A549 (cell line): ENCODE measurements at regions not wholly inside any gene's neighbourhood (a gene's known extent, or its start where the extent isn't known, plus 50 kb on each side); places are given as distances from the start of the nearest gene placed in this dataset.

Experiments
- ATAC-seq, 2 experiments: fragments of 200-7000 bp in 1 of 2; fragments of >200 bp in 1 of 2; cut with Nextera tagmentation in 1 of 2; cut with Tn5 transposase in 1 of 2; 3 replicates each; pipeline versions ENCODE4 v1.8.0 to v1.9.1; 2018 to 2020; ENCODE audit warnings: mild to moderate bottlenecking in 1 of 2, moderate library complexity in 1 of 2
- CTCF ChIA-PET: fragments of 300-600 bp; sonication (Branson Sonifier 250); formaldehyde crosslinking; extraction: SDS; loops from one replicate; lab custom pipeline; 2021; ENCODE audit warnings: antibody characterized with exemption, inconsistent platforms; lab: Yijun Ruan, JAX
- POLR2A ChIA-PET: fragments of 350-600 bp; formaldehyde crosslinking; extraction: SDS; loops from one replicate; lab custom pipeline; 2021; ENCODE audit warnings: antibody characterized with exemption, inconsistent platforms; lab: Yijun Ruan, JAX
- DNase-seq, 2 experiments: peaks; one replicate each; pipeline versions ENCODE4 v3.0.0 to v3.0.0-alpha.2; 2011 to 2016; ENCODE audit warnings: low read depth in 1 of 2, low spot score in 1 of 2
- FAIRE-seq: peaks from 2 replicates; lab custom pipeline; 2011; peaks lifted over from hg19 to GRCh38; lab: Jason Lieb, UNC
- H3K27ac ChIP-seq, 2 experiments: fragments of >200 bp; sonication (Bioruptor Twin); formaldehyde crosslinking; 3 replicates each; pipeline ENCODE4 v1.5.1; 2016 to 2017
- H3K4me1 ChIP-seq: fragments of >200 bp; sonication (Bioruptor Twin); formaldehyde crosslinking; 3 replicates; pipeline ENCODE4 v1.6.1; 2016
- H3K4me2 ChIP-seq: fragments of >200 bp; sonication (Bioruptor Twin); formaldehyde crosslinking; 3 replicates; pipeline ENCODE4 v1.6.1; 2016
- H3K4me3 ChIP-seq: fragments of >200 bp; sonication (Bioruptor Twin); formaldehyde crosslinking; 3 replicates; pipeline ENCODE4 v1.5.1; 2016
- H3K9me3 ChIP-seq: fragments of >200 bp; sonication (Bioruptor Twin); formaldehyde crosslinking; 3 replicates; pipeline ENCODE4 v1.6.1; 2016
- ATOH8 ChIP-seq: fragments of 250-450 bp; sonication (Bioruptor Pico); IDR thresholded peaks from 2 replicates; pipeline ENCODE4 v1.5.0; 2020; ENCODE audit warnings: low read depth, mild to moderate bottlenecking, moderate library complexity
- BCL3 ChIP-seq: fragments of >200 bp; sonication (Bioruptor Twin); formaldehyde crosslinking; IDR thresholded peaks from 3 replicates; pipeline ENCODE4 v1.6.1; 2016
- BHLHE40 ChIP-seq: IDR thresholded peaks from 2 replicates; pipeline ENCODE4 v1.6.1; 2012; ENCODE audit warnings: low read depth, low read length, inconsistent platforms
- E2F6 ChIP-seq: IDR thresholded peaks from 2 replicates; pipeline ENCODE4 v1.6.1; 2012; ENCODE audit warnings: low read depth, borderline replicate concordance
- ESRRA ChIP-seq: fragments of 150-350 bp; IDR thresholded peaks from 2 replicates; pipeline ENCODE4 v1.6.1; 2014; ENCODE audit warnings: mild to moderate bottlenecking, low read length, borderline replicate concordance
- FOSB ChIP-seq: fragments of 250-450 bp; sonication (Bioruptor Pico); IDR thresholded peaks from 2 replicates; pipeline ENCODE4 v1.5.0; 2020; ENCODE audit warnings: mild to moderate bottlenecking, moderate library complexity
- FOXS1 ChIP-seq: fragments of 250-450 bp; sonication (Bioruptor Pico); IDR thresholded peaks from 2 replicates; pipeline ENCODE4 v1.5.0; 2020; ENCODE audit warnings: mild to moderate bottlenecking, moderate library complexity
- HDAC2 ChIP-seq: fragments of 200-600 bp; sonication (generic); IDR thresholded peaks from 2 replicates; pipeline ENCODE4 v1.6.1; 2016
- HES2 ChIP-seq: fragments of >200 bp; sonication (Bioruptor Twin); formaldehyde crosslinking; IDR thresholded peaks from 2 replicates; pipeline ENCODE4 v1.6.1; 2016
- HMGXB4 ChIP-seq: fragments of 250-450 bp; sonication (Bioruptor Pico); IDR thresholded peaks from 2 replicates; pipeline ENCODE4 v1.5.0; 2021; ENCODE audit warnings: mild to moderate bottlenecking, moderate library complexity, borderline replicate concordance
- HOXA7 ChIP-seq: fragments of 250-450 bp; sonication (Bioruptor Pico); IDR thresholded peaks from 2 replicates; pipeline ENCODE4 v1.5.0; 2020; ENCODE audit warnings: mild to moderate bottlenecking, moderate library complexity
- HOXB13 ChIP-seq: fragments of 250-450 bp; sonication (Bioruptor Pico); IDR thresholded peaks from 2 replicates; pipeline ENCODE4 v1.5.0; 2020; ENCODE audit warnings: low read depth, mild to moderate bottlenecking, moderate library complexity
- KDM1A ChIP-seq: fragments of 200-600 bp; sonication (generic); IDR thresholded peaks from 2 replicates; pipeline ENCODE4 v1.6.1; 2016; ENCODE audit warnings: low read depth, mild to moderate bottlenecking
- MAFK ChIP-seq: fragments of 450-650 bp; IDR thresholded peaks from 2 replicates; pipeline ENCODE4 v1.6.1; 2014; ENCODE audit not compliant: partially characterized antibody
- MYC ChIP-seq: IDR thresholded peaks from 2 replicates; pipeline ENCODE4 v1.6.1; 2012; ENCODE audit warnings: mild to moderate bottlenecking, inconsistent platforms, low read length, improper control_type of control experiment, borderline replicate concordance
- PHF8 ChIP-seq: fragments of 200-600 bp; sonication (generic); IDR thresholded peaks from 2 replicates; pipeline ENCODE4 v1.6.1; 2016; ENCODE audit warnings: low read depth, mild to moderate bottlenecking, antibody characterized with exemption, moderate library complexity, borderline replicate concordance
- POLR2A ChIP-seq: IDR thresholded peaks from 2 replicates; pipeline ENCODE4 v1.6.1; 2012; ENCODE audit warnings: mild to moderate bottlenecking, low read length
- RAD21 ChIP-seq, 2 experiments: fragments of >200 bp in 1 of 2; sonication (Bioruptor Twin) in 1 of 2; formaldehyde crosslinking in 1 of 2; IDR thresholded peaks in 1 of 2; conservative IDR thresholded peaks in 1 of 2; 2 replicates in 1 of 2; 3 replicates in 1 of 2; pipeline ENCODE4 v1.6.1; 2012 to 2018; ENCODE audit warnings: inconsistent platforms in 1 of 2
- REST ChIP-seq: fragments of 200-600 bp; sonication (generic); IDR thresholded peaks from 2 replicates; pipeline ENCODE4 v1.6.1; 2016; ENCODE audit warnings: antibody characterized with exemption, mild to moderate bottlenecking, moderate library complexity
- RNF2 ChIP-seq: fragments of 200-600 bp; sonication (generic); IDR thresholded peaks from 2 replicates; pipeline ENCODE4 v1.6.1; 2016; ENCODE audit warnings: low read depth, mild to moderate bottlenecking, antibody characterized with exemption, moderate library complexity, borderline replicate concordance
- SMC3 ChIP-seq: fragments of >200 bp; sonication (Bioruptor Twin); formaldehyde crosslinking; IDR thresholded peaks from 3 replicates; pipeline ENCODE4 v1.6.1; 2018; ENCODE audit warnings: inconsistent platforms
- WGBS: methylation state at CpG from one replicate; pipeline ENCODE4 v1.1.6; 2017; ENCODE audit errors: missing lambda C conversion rate; 5-methylcytosine and 5-hydroxymethylcytosine counted together

GRCh38 chr2:137809252-137809651, 155.0 kb upstream of the HNMT start:
- TF ChIP-seq SMC3 (no peak), ESRRA (no peak), ATOH8 (CRISPR knock-in tag) (no peak)
- Histone ChIP-seq H3K4me1 (no peaks in the 10 kb centered on the region), H3K9me3 (no peaks in the 10 kb centered on the region), H3K4me2 (no peak overlapping the region), H3K4me3 (no peak overlapping the region), H3K27ac (no peak overlapping the region)
- FAIRE-seq (no peak), ATAC-seq (no peak), DNase-seq (no peak)
- CTCF ChIA-PET, result interaction anchor here (0.6 kb wide), 1 partner anchor 9 kb away, joined by 3 read pairs; no protein-coding TSS in a partner anchor
- 0% methylated on average over 1 of the region's 1 CpG for WGBS
- POLR2A ChIA-PET, result no interaction called here

GRCh38 chr2:137809837-137810236, 154.4 kb upstream of the HNMT start:
- no peak for DNase-seq
- FAIRE-seq, result no peak
- ChIA-PET POLR2A (no interaction called here), CTCF (no interaction called here)
- TF ChIP-seq BHLHE40 (no peak), HOXA7 (CRISPR knock-in tag) (no peak), FOXS1 (CRISPR knock-in tag) (no peak), HDAC2 (no peak), MAFK (peak; percentile 8)
- no peaks in the 10 kb centered on the region for H3K9me3 ChIP-seq
- no peak overlapping the region for H3K27ac ChIP-seq
- ATAC-seq, result no peak
- H3K4me1 ChIP-seq, result no peaks in the 10 kb centered on the region
- H3K4me3 ChIP-seq, result no peak overlapping the region
- no peak overlapping the region for H3K4me2 ChIP-seq
- 0% methylated on average over 1 of the region's 1 CpG for WGBS

- ChIA-PET CTCF (no interaction called here), POLR2A (no interaction called here)
- no peak for ATAC-seq
Measured at GRCh38 chr2:137812517-137812916, 151.8 kb upstream of the HNMT start.

GRCh38 chr2:137813176-137813575, 151.1 kb upstream of the HNMT start:
- ATAC-seq (no peak), DNase-seq (no peak), FAIRE-seq (no peak)
- H3K4me2 ChIP-seq, result no peak overlapping the region
- ChIA-PET CTCF (no interaction called here), POLR2A (no interaction called here)
- H3K4me3 ChIP-seq, result no peak overlapping the region
- WGBS, result 1% methylated on average over 3 of the region's 3 CpGs
- no peaks in the 10 kb centered on the region for H3K4me1 ChIP-seq
- H3K27ac ChIP-seq, result no peak overlapping the region
- H3K9me3 ChIP-seq, result no peaks in the 10 kb centered on the region
- no peak for TF ChIP-seq HES2
- no peak for TF ChIP-seq E2F6
- no peak for TF ChIP-seq POLR2A
- TF ChIP-seq MYC, result no peak
- no peak for TF ChIP-seq REST
- TF ChIP-seq HMGXB4, result no peak
- no peak for TF ChIP-seq KDM1A
- no peak for TF ChIP-seq ESRRA
- no peak for TF ChIP-seq RAD21 (conservative IDR thresholded peaks at IDR 0.05 in 1 of 2, IDR thresholded peaks at IDR 0.05 in 1 of 2)
- no peak for TF ChIP-seq MAFK
- no peak for TF ChIP-seq RNF2
- TF ChIP-seq HDAC2, result no peak
- no peak for TF ChIP-seq BCL3
- no peak for TF ChIP-seq HOXB13 (CRISPR knock-in tag)
- TF ChIP-seq PHF8, result no peak

More at GRCh38 chr2:137812517-137812916, 151.8 kb upstream of the HNMT start:
- Histone ChIP-seq H3K9me3 (no peaks in the 10 kb centered on the region), H3K4me3 (no peak overlapping the region), H3K4me1 (no peaks in the 10 kb centered on the region), H3K4me2 (no peak overlapping the region), H3K27ac (no peak overlapping the region)
- TF ChIP-seq SMC3, result no peak
- TF ChIP-seq BHLHE40, result no peak
- TF ChIP-seq FOSB (CRISPR knock-in tag), result no peak
- FAIRE-seq (no peak), DNase-seq (no peak)
